Endothelial cell of umbilical vein (primary cell): ENCODE measurements at regions not wholly inside any gene's neighbourhood (a gene's known extent, or its start where the extent isn't known, plus 50 kb on each side); places are given as distances from the start of the nearest gene placed in this dataset.

ENCODE experiments used
- BruUV-seq: library from RNA; stranded (reverse); fragments of 400-500 nt; replicated peaks from 2 replicates; lab custom pipeline; 2021; lab: Mats Ljungman, UMichigan
- CTCF ChIA-PET: fragments of 300-600, 350-600 bp; sonication (Branson Sonifier 250); formaldehyde crosslinking; loops from one replicate; lab custom pipeline; 2021; ENCODE audit warnings: antibody characterized with exemption, inconsistent platforms; lab: Charles Lee
- POLR2A ChIA-PET: fragments of 300-600, 350-600 bp; sonication (Branson Sonifier 250); formaldehyde crosslinking; loops from one replicate; lab custom pipeline; 2021; ENCODE audit warnings: antibody characterized with exemption, inconsistent platforms; lab: Charles Lee
- DNase-seq: peaks from one replicate; pipeline ENCODE4 v3.0.0-alpha.2; 2011; ENCODE audit warnings: low read depth, low spot score
- FAIRE-seq: peaks from 2 replicates; lab custom pipeline; 2011; peaks lifted over from hg19 to GRCh38; lab: Jason Lieb, UNC
- H2AFZ ChIP-seq: 2 replicates; pipeline ENCODE4 v1.6.0; 2012; ENCODE audit warnings: low read depth, low read length, control low read depth, inconsistent platforms
- H3K27ac ChIP-seq: 2 replicates; pipeline ENCODE4 v1.5.1; 2011; ENCODE audit warnings: low read depth, mild to moderate bottlenecking, control low read depth, low read length, moderate library complexity; ENCODE audit not compliant: insufficient read depth
- H3K27me3 ChIP-seq, 2 experiments: 2 replicates each; pipeline versions ENCODE4 v1.6.0 to v1.6.1; 2011; ENCODE audit warnings: low read length in 2 of 2, mixed read lengths in 1 of 2; ENCODE audit not compliant: control insufficient read depth in 2 of 2, insufficient read depth in 2 of 2
- H3K36me3 ChIP-seq, 2 experiments: 2 replicates in 1 of 2; 3 replicates in 1 of 2; pipeline ENCODE4 v1.5.1; 2011; ENCODE audit warnings: low read length in 2 of 2, mild to moderate bottlenecking in 1 of 2, moderate library complexity in 1 of 2; ENCODE audit not compliant: control insufficient read depth in 2 of 2, insufficient read depth in 2 of 2; ENCODE audit errors: extremely low read depth in 1 of 2
- H3K4me1 ChIP-seq: 3 replicates; pipeline ENCODE4 v1.5.1; 2011; ENCODE audit warnings: mild to moderate bottlenecking, low read length; ENCODE audit not compliant: control insufficient read depth, insufficient read depth; ENCODE audit errors: extremely low read depth
- H3K4me2 ChIP-seq: 2 replicates; pipeline ENCODE4 v1.6.1; 2011; ENCODE audit warnings: low read length, control low read depth, mixed read lengths; ENCODE audit not compliant: insufficient read depth
- H3K4me3 ChIP-seq, 3 experiments: fragments of 200-600 bp in 1 of 3; sonication (generic), shearing (Covaris generic) in 1 of 3; replicated peaks in 1 of 3; 2 replicates each; pipeline ENCODE4 v1.5.1; 2011 to 2016; ENCODE audit warnings: control low read depth in 3 of 3, low read length in 3 of 3, mild to moderate bottlenecking in 2 of 3, inconsistent platforms in 1 of 3, low read depth in 1 of 3, moderate library complexity in 1 of 3; ENCODE audit not compliant: insufficient read depth in 1 of 3
- H3K79me2 ChIP-seq: 2 replicates; pipeline ENCODE4 v1.6.0; 2012; ENCODE audit warnings: low read length, inconsistent platforms; ENCODE audit not compliant: control insufficient read depth, insufficient read depth
- H3K9ac ChIP-seq: replicated peaks from 2 replicates; pipeline ENCODE3; 2011; ENCODE audit warnings: low read length, control low read depth; ENCODE audit not compliant: insufficient read depth; ENCODE audit errors: extremely low read depth
- H3K9me1 ChIP-seq: replicated peaks from 3 replicates; pipeline ENCODE4 v1.6.0; 2011; ENCODE audit warnings: mild to moderate bottlenecking, low read length; ENCODE audit not compliant: control insufficient read depth, insufficient read depth; ENCODE audit errors: extremely low read depth
- H3K9me3 ChIP-seq: replicated peaks from 2 replicates; pipeline ENCODE4 v1.5.1; 2012; ENCODE audit warnings: low read length, inconsistent platforms; ENCODE audit not compliant: control insufficient read depth, insufficient read depth
- H4K20me1 ChIP-seq: replicated peaks from 2 replicates; pipeline ENCODE3; 2011; ENCODE audit warnings: mild to moderate bottlenecking, low read length; ENCODE audit not compliant: control insufficient read depth, insufficient read depth; ENCODE audit errors: extremely low read depth
- EZH2 ChIP-seq: IDR thresholded peaks from 2 replicates; pipeline ENCODE4 v1.6.1; 2012; ENCODE audit warnings: borderline replicate concordance, low read depth, mild to moderate bottlenecking, moderate library complexity, low read length, inconsistent platforms; ENCODE audit not compliant: severe bottlenecking
- FOS ChIP-seq: IDR thresholded peaks from 2 replicates; pipeline ENCODE4 v1.6.1; 2011; ENCODE audit warnings: mild to moderate bottlenecking, low read length, moderate library complexity, borderline replicate concordance; ENCODE audit not compliant: insufficient read depth
- GATA2 ChIP-seq: IDR thresholded peaks from 2 replicates; pipeline ENCODE4 v1.7.0; 2011; ENCODE audit warnings: low read depth, mild to moderate bottlenecking, moderate library complexity, mixed read lengths, low read length; ENCODE audit not compliant: insufficient read length, insufficient read depth
- JUN ChIP-seq: IDR thresholded peaks from 2 replicates; pipeline ENCODE4 v1.6.1; 2011; ENCODE audit warnings: borderline replicate concordance, low read depth; ENCODE audit not compliant: insufficient read length, insufficient read depth
- MYC ChIP-seq: IDR thresholded peaks from one replicate; pipeline ENCODE4 v1.6.1; 2011; ENCODE audit warnings: mild to moderate bottlenecking, low read depth, low read length
- POLR2A ChIP-seq: IDR thresholded peaks from 2 replicates; pipeline ENCODE4 v1.6.1; 2012; ENCODE audit warnings: low read depth, mild to moderate bottlenecking, control low read depth, low read length
- POLR2AphosphoS5 ChIP-seq: IDR thresholded peaks from 2 replicates; pipeline ENCODE4 v1.6.1; 2012; ENCODE audit warnings: low read depth, mild to moderate bottlenecking, control low read depth, low read length, moderate library complexity; ENCODE audit not compliant: insufficient read depth
- dilution Hi-C: fragments of 300-500 bp; cut with MboI; formaldehyde crosslinking; loops from one replicate; pipeline ENCODE4 v1.15.0; 2019; ENCODE audit warnings: low sequenced_read_pairs; ENCODE audit not compliant: extremely low pct_ligation_motif_present
- intact Hi-C: fragments of 100-400 bp; cut with micrococcal nuclease; formaldehyde crosslinking; loops from one replicate; pipeline ENCODE4 v1.10.0; 2022
- TF ChIP-seq, protein P1 (sequence below), 2 donors: IDR thresholded peaks; 1 replicate in 1 of 2; 2 replicates in 1 of 2; pipeline ENCODE4 v1.5.1; 2011; ENCODE audit warnings: low read length in 2 of 2, mild to moderate bottlenecking in 2 of 2, moderate library complexity in 2 of 2, control low read depth in 1 of 2, inconsistent platforms in 1 of 2, low read depth in 1 of 2; ENCODE audit not compliant: insufficient read depth in 1 of 2; ENCODE audit errors: extremely low read depth in 1 of 2
- TF ChIP-seq, protein P2 (sequence below): IDR thresholded peaks from 2 replicates; pipeline ENCODE4 v1.6.1; 2011; ENCODE audit not compliant: insufficient read depth, insufficient read length

DNA sequence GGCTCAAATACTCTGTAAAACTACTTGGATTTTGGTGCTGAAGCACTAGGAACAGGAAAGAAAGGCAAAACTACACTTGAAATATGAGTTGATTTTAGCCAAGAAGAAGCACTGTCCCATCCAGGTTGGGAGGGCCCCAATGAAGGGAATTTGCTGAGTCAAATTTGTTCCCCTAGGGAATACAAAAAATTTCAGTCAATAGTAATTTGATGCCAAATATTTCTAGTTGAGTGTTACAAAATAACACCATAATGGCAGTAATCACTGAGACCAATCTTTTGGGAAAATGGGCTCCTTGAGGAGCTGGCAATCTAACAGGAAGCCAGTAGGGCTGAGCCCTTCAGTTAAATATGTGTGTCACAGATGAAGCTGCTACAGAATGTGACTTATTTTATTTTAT, 896.9 kb downstream of the DIPK2A start:
- POLR2A ChIA-PET, result no interaction called here

More for the DNA sequence above, 896.9 kb downstream of the DIPK2A start:
- FAIRE-seq (no peak), DNase-seq (no peak)
- Histone ChIP-seq H4K20me1 (no peaks in the 10 kb centered on the region), H3K27ac (no peak overlapping the region), H3K4me3 (no peak overlapping the region), H3K36me3 (no peaks in the 10 kb centered on the region), H2AFZ (no peak overlapping the region), H3K79me2 (no peaks in the 10 kb centered on the region), H3K4me1 (no peaks in the 10 kb centered on the region), H3K9me3 (no peaks in the 10 kb centered on the region), H3K27me3 (no peaks in the 10 kb centered on the region), H3K9ac (no peak overlapping the region), H3K9me1 (no peaks in the 10 kb centered on the region), H3K4me2 (no peak overlapping the region)
- intact Hi-C loops, result no loop called here
- dilution Hi-C loops, result no loop called here
- no peak for TF ChIP-seq FOS
- TF ChIP-seq GATA2, result no peak
- TF ChIP-seq POLR2A, result no peak
- TF ChIP-seq EZH2, result no peak
- TF ChIP-seq MYC, result no peak
- TF ChIP-seq, protein P1, sequence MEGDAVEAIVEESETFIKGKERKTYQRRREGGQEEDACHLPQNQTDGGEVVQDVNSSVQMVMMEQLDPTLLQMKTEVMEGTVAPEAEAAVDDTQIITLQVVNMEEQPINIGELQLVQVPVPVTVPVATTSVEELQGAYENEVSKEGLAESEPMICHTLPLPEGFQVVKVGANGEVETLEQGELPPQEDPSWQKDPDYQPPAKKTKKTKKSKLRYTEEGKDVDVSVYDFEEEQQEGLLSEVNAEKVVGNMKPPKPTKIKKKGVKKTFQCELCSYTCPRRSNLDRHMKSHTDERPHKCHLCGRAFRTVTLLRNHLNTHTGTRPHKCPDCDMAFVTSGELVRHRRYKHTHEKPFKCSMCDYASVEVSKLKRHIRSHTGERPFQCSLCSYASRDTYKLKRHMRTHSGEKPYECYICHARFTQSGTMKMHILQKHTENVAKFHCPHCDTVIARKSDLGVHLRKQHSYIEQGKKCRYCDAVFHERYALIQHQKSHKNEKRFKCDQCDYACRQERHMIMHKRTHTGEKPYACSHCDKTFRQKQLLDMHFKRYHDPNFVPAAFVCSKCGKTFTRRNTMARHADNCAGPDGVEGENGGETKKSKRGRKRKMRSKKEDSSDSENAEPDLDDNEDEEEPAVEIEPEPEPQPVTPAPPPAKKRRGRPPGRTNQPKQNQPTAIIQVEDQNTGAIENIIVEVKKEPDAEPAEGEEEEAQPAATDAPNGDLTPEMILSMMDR (IDR thresholded peaks at IDR 0.05; ENCODE audit: extremely low read depth in 1 of 2, insufficient read depth in 1 of 2, low read depth in 1 of 2, low read length in 2 of 2), result no peak
- TF ChIP-seq, protein P2, sequence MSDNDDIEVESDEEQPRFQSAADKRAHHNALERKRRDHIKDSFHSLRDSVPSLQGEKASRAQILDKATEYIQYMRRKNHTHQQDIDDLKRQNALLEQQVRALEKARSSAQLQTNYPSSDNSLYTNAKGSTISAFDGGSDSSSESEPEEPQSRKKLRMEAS, result no peak
- TF ChIP-seq JUN, result no peak
- TF ChIP-seq POLR2AphosphoS5, result no peak
- BruUV-seq, result no TSS peak
- CTCF ChIA-PET, result interaction anchor here (0.9 kb wide), 1 partner anchor 12 kb away, joined by 4 read pairs; no protein-coding TSS in a partner anchor
